SK-N-SH (cell line): ENCODE measurements at regions not wholly inside any gene's neighbourhood (a gene's known extent, or its start where the extent isn't known, plus 50 kb on each side); places are given as distances from the start of the nearest gene placed in this dataset.

Source experiments
- CTCF ChIP-seq: fragments of 200-600 bp; sonication (generic); IDR thresholded peaks from 2 replicates; pipeline ENCODE4 v1.6.1; 2017; ENCODE audit warnings: antibody characterized with exemption, mild to moderate bottlenecking, moderate library complexity
- RAD21 ChIP-seq: IDR thresholded peaks from 2 replicates; pipeline ENCODE4 v1.6.1; 2012; ENCODE audit warnings: mild to moderate bottlenecking, low read length

GRCh38 chr10:36236341-36236740 lies 594.2 kb upstream of the FZD8 start:
- TF ChIP-seq CTCF (no peak), RAD21 (no peak)
